Right atrium auricular region (tissue), 2 donors: ENCODE measurements at regions not wholly inside any gene's neighbourhood (a gene's known extent, or its start where the extent isn't known, plus 50 kb on each side); places are given as distances from the start of the nearest gene placed in this dataset.

Experiments used
- DNase-seq: peaks from one replicate; pipeline ENCODE4 v3.0.0-alpha.2; 2019; ENCODE audit warnings: low spot score
- H3K27ac ChIP-seq, 2 donors: fragments of 200-600 bp; sonication (generic); 1 replicate in 1 of 2; 2 replicates in 1 of 2; pipeline ENCODE4 v1.5.1; 2016 to 2019
- H3K27me3 ChIP-seq, 2 donors: fragments of 200-600 bp; sonication (generic); one replicate each; pipeline versions ENCODE4 v1.5.1 to v1.6.0; 2017 to 2019
- H3K36me3 ChIP-seq: fragments of 200-600 bp; sonication (generic); one replicate; pipeline ENCODE4 v1.5.1; 2016
- H3K4me1 ChIP-seq, 2 donors: fragments of 200-600 bp; sonication (generic); one replicate each; pipeline versions ENCODE4 v1.5.1 to v1.6.0; 2017 to 2019
- H3K4me3 ChIP-seq, 2 donors: fragments of 200-600 bp; sonication (generic); 1 replicate in 1 of 2; 2 replicates in 1 of 2; pipeline ENCODE4 v1.5.1; 2017 to 2019; ENCODE audit warnings: mild to moderate bottlenecking in 1 of 2, moderate library complexity in 1 of 2
- H3K9me3 ChIP-seq, 2 donors: fragments of 200-600 bp; sonication (generic); one replicate each; pipeline ENCODE4 v1.5.1; 2019
- TF ChIP-seq, protein P1 (sequence below), 2 donors: fragments of 200-600 bp; sonication (generic); IDR thresholded peaks; one replicate each; pipeline ENCODE4 v1.5.1; 2019; ENCODE audit warnings: antibody characterized with exemption in 2 of 2

- DNase-seq, result no peak
- Histone ChIP-seq H3K27ac (no peak overlapping the region), H3K36me3 (no peaks in the 10 kb centered on the region), H3K4me3 (no peak overlapping the region), H3K9me3 (no peaks in the 10 kb centered on the region), H3K27me3 (no peaks in the 10 kb centered on the region), H3K4me1 (no peaks in the 10 kb centered on the region)
- TF ChIP-seq, protein P1, sequence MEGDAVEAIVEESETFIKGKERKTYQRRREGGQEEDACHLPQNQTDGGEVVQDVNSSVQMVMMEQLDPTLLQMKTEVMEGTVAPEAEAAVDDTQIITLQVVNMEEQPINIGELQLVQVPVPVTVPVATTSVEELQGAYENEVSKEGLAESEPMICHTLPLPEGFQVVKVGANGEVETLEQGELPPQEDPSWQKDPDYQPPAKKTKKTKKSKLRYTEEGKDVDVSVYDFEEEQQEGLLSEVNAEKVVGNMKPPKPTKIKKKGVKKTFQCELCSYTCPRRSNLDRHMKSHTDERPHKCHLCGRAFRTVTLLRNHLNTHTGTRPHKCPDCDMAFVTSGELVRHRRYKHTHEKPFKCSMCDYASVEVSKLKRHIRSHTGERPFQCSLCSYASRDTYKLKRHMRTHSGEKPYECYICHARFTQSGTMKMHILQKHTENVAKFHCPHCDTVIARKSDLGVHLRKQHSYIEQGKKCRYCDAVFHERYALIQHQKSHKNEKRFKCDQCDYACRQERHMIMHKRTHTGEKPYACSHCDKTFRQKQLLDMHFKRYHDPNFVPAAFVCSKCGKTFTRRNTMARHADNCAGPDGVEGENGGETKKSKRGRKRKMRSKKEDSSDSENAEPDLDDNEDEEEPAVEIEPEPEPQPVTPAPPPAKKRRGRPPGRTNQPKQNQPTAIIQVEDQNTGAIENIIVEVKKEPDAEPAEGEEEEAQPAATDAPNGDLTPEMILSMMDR (IDR thresholded peaks at IDR 0.05), result no peak
These were observed 425.7 kb downstream of the PIK3R1 start for GRCh38 chr5:68641211-68641610.

DNA sequence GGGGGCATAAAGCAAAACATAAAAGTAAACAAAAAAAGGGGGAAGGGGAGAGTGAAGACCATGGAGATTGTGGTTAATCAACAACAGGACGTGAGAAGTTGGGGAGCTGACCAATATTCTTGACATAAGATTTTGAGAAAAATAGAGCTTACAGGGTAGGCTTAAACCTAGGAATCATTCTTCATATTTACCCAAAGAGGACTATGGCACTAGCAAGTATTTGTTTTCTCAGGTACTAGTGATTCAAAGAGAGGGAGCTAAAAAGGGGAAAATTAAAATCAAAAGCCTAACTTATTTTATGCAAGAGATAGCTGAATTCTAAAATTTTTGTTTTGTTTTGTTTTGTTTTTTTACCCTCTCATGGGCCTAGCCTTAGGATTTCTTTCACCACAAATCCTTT, 427.5 kb downstream of the PIK3R1 start:
- Histone ChIP-seq H3K27ac (no peak overlapping the region), H3K36me3 (no peaks in the 10 kb centered on the region), H3K4me1 (no peaks in the 10 kb centered on the region), H3K27me3 (no peaks in the 10 kb centered on the region), H3K4me3 (no peak overlapping the region), H3K9me3 (no peaks in the 10 kb centered on the region)
- DNase-seq, result no peak
- TF ChIP-seq, protein P1 (IDR thresholded peaks at IDR 0.05), result no peak

- Histone ChIP-seq H3K27me3 (no peaks in the 10 kb centered on the region), H3K36me3 (no peaks in the 10 kb centered on the region), H3K4me3 (no peak overlapping the region), H3K9me3 (no peaks in the 10 kb centered on the region), H3K27ac (no peak overlapping the region), H3K4me1 (no peaks in the 10 kb centered on the region)
- TF ChIP-seq, protein P1 (IDR thresholded peaks at IDR 0.05), result no peak
- no peak for DNase-seq
These were observed 429.4 kb downstream of the PIK3R1 start for GRCh38 chr5:68644971-68645370.

DNA sequence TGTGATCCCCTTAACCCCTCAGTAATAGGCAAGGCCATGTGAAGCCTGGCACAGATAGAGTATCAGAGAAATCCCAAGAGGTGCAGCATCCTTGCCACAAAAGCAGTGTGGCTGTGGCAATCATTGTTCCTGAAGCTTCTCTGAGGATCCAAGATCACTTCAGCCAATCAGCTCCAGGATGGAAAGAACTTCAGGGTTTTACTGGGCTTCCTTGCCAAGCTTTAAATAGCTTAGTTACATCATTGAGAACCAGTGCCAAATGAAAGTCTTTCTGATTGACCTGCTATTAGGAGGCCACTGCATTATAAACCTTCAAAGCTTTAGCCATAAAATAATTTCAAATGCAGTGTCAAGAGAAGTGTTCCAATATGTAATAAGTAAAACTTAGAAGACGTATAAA, 430.6 kb downstream of the PIK3R1 start:
- no peak for DNase-seq
- H3K4me3 ChIP-seq, result no peak overlapping the region
- H3K27me3 ChIP-seq, result no peaks in the 10 kb centered on the region
- TF ChIP-seq, protein P1 (IDR thresholded peaks at IDR 0.05), result no peak
- H3K27ac ChIP-seq, result no peak overlapping the region
- H3K9me3 ChIP-seq, result no peaks in the 10 kb centered on the region
- H3K4me1 ChIP-seq, result no peaks in the 10 kb centered on the region
- no peaks in the 10 kb centered on the region for H3K36me3 ChIP-seq

- H3K36me3 ChIP-seq, result no peaks in the 10 kb centered on the region
- TF ChIP-seq, protein P1 (IDR thresholded peaks at IDR 0.05), result no peak
- no peak overlapping the region for H3K27ac ChIP-seq
- no peaks in the 10 kb centered on the region for H3K4me1 ChIP-seq
- no peaks in the 10 kb centered on the region for H3K27me3 ChIP-seq
- DNase-seq, result no peak
- H3K9me3 ChIP-seq, result no peaks in the 10 kb centered on the region
- H3K4me3 ChIP-seq, result no peak overlapping the region
These were observed 432.2 kb downstream of the PIK3R1 start for GRCh38 chr5:68647743-68648142.
